ENCODE measurements at regions not wholly inside any gene's neighbourhood (a gene's known extent, or its start where the extent isn't known, plus 50 kb on each side); places are given as distances from the start of the nearest gene placed in this dataset.

DNA sequence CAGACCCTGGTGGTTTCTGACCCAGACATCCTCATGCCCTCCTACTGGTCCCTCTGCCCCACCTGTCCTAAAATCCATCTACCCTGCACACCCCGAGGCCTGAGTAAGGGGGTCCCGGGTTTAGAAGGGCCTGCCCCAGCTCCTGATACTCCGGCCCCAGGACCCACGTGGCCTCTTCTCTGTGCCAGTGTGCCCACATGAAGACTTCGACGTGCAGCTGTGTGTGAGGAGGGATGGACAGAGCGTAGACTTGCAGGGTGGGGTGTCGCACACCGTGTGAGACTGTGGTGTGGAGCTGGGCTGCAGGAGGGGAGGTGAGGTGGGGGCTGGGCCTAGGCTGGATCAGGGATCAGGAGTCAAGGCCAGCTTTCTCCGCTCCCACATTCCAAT, 461.1 kb downstream of the PTPRU start:
- no peak for DNase-seq (ENCODE audit: low spot score in 2 of 2)
- intact Hi-C loops (cut with DNase I) = no loop called here
- Histone ChIP-seq H3K4me1 (no peaks in the 10 kb centered on the region), H3K27me3 (no peaks in the 10 kb centered on the region), H3K27ac (no peak overlapping the region), H3K4me3 (no peak overlapping the region), H3K9me3 (no peaks in the 10 kb centered on the region), H3K36me3 (no peaks in the 10 kb centered on the region)
- TF ChIP-seq, protein P1, sequence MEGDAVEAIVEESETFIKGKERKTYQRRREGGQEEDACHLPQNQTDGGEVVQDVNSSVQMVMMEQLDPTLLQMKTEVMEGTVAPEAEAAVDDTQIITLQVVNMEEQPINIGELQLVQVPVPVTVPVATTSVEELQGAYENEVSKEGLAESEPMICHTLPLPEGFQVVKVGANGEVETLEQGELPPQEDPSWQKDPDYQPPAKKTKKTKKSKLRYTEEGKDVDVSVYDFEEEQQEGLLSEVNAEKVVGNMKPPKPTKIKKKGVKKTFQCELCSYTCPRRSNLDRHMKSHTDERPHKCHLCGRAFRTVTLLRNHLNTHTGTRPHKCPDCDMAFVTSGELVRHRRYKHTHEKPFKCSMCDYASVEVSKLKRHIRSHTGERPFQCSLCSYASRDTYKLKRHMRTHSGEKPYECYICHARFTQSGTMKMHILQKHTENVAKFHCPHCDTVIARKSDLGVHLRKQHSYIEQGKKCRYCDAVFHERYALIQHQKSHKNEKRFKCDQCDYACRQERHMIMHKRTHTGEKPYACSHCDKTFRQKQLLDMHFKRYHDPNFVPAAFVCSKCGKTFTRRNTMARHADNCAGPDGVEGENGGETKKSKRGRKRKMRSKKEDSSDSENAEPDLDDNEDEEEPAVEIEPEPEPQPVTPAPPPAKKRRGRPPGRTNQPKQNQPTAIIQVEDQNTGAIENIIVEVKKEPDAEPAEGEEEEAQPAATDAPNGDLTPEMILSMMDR (IDR thresholded peaks at IDR 0.05) = no peak

DNA sequence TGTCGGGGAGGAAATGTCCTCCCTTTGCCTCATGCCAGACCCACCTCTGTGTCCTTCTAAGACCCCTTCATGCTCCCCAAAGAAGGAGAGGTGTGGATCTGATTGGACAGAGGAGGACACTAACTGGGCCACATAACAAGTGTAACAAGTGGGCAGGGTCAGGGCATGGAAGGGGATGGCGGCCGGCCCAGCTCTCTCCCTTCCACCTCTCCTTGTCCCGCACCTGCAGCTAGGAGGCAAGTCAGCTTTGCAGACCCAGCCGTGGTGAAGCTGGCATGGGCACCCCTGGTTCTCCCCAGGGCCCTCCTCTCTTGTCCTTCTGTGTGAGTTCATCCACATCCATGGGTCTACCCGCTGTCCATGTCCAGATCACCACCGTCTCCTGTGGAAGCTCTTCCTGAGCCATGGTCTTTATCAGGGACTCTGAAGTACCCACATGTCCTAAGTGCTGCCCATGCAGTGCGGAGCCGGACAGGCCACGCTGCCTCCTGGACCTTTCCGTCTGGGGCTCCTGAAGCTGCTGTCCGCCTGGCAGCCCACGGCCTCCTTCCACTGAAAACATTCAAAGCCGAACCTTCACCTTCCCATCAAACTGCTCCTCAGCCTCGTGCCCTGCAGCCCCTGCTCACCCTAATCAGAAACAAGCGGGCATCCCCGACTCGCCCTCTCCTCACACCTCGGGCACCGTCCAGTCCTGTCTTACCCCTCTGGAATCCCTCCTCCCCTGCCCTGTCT, 460.5 kb downstream of the PTPRU start:
- Histone ChIP-seq H3K4me1 (no peaks in the 10 kb centered on the region), H3K4me3 (no peak overlapping the region), H3K36me3 (no peaks in the 10 kb centered on the region), H3K27ac (no peak overlapping the region), H3K9me3 (no peaks in the 10 kb centered on the region), H3K27me3 (no peaks in the 10 kb centered on the region)
- no peak for DNase-seq (ENCODE audit: low spot score in 2 of 2)
- intact Hi-C loops (cut with DNase I) = no loop called here
- TF ChIP-seq, protein P1 (IDR thresholded peaks at IDR 0.05) = no peak

DNA sequence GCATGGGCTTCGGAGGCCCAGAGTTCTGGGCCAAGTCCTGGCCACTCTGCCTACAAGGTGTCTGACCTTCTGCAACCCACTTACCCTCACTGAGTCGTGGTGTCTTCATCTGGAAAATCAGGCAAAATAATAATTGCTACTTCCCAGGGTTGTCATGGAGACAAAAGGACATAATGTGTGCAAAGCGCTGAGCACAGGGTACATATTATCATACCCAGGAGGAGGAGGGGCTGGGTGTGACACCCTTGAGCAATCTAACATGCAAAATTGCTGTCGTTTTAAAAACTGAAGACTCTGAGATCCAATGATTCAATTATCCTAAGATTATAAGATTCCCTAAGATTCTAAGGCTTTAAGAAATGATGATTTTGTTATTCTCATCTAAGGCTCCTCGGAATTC, 459.5 kb downstream of the PTPRU start:
- TF ChIP-seq, protein P1 (IDR thresholded peaks at IDR 0.05) = no peak
- Histone ChIP-seq H3K9me3 (no peaks in the 10 kb centered on the region), H3K4me3 (no peak overlapping the region), H3K4me1 (no peaks in the 10 kb centered on the region), H3K36me3 (no peaks in the 10 kb centered on the region), H3K27ac (no peak overlapping the region), H3K27me3 (no peaks in the 10 kb centered on the region)
- intact Hi-C loops (cut with DNase I) = no loop called here
- no peak for DNase-seq (ENCODE audit: low spot score in 2 of 2)

DNA sequence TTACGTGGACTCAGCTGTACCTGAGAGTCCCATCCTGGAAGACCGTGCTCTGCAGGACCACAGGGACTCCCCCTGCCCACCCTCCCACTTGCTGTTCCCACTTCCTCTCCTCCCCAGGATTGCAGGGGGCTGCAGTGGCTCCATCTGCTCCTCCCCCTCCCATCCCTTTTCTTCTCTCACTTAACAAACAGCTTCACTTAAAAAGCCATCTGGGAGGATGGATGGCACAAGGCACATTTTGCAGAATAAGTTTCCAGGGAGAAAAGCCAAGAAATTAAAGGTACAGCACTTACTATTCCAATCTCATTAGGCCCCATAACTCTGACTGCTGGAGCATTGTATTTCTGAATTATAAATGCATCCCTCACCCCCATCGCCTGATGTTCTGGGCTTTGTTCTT, 458.7 kb downstream of the PTPRU start:
- intact Hi-C loops (cut with DNase I) = no loop called here
- H3K4me3 ChIP-seq = no peak overlapping the region
- no peaks in the 10 kb centered on the region for H3K27me3 ChIP-seq
- DNase-seq (ENCODE audit: low spot score in 2 of 2) = no peak
- no peaks in the 10 kb centered on the region for H3K36me3 ChIP-seq
- TF ChIP-seq, protein P1 (IDR thresholded peaks at IDR 0.05) = no peak
- no peaks in the 10 kb centered on the region for H3K4me1 ChIP-seq
- H3K27ac ChIP-seq = no peak overlapping the region
- no peaks in the 10 kb centered on the region for H3K9me3 ChIP-seq

DNA sequence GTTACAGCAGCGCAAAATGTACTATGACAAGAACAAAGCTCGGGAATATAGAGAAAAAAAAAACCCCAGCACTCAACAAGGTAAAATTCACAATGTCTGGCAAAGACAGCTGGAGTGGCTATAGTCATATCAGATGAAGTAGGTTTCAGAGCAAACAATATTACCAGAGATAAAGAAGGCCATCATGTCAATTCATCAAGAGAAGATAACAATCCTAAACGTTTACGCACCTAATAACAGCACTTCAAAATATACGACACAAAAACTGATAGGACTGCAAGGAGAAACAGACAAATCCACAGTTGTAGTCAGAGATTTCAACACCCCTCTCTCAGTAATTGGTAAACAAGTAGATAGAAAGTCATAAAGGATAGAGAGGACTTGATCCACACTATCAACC, 455.2 kb downstream of the PTPRU start:
- Histone ChIP-seq H3K27ac (no peak overlapping the region), H3K36me3 (no peaks in the 10 kb centered on the region), H3K9me3 (no peaks in the 10 kb centered on the region), H3K4me1 (no peaks in the 10 kb centered on the region), H3K27me3 (no peaks in the 10 kb centered on the region), H3K4me3 (no peak overlapping the region)
- DNase-seq (ENCODE audit: low spot score in 2 of 2) = no peak
- TF ChIP-seq, protein P1 (IDR thresholded peaks at IDR 0.05) = no peak
- intact Hi-C loops (cut with DNase I) = no loop called here

DNA sequence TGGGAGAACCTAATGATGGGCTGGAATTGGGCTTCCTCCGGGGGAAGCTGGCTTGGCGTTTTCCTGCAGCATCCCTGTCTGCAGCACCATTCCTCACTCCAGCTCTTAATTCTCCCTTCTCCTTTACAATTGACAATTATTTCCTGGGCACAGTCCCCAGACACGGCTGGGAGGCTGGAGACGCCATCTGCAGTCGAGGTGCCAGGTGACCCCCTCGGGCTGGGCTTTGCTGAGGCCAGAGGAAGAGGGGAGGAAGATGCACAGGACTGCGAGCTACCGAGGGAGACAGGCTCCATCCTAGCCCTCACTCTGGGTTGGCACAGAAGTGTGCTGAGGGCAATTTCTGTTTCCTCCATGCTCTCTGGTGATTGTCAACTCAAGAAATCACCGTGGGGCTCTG, 453.8 kb downstream of the PTPRU start:
- Histone ChIP-seq H3K27me3 (no peaks in the 10 kb centered on the region), H3K27ac (no peak overlapping the region), H3K9me3 (no peaks in the 10 kb centered on the region), H3K4me1 (no peaks in the 10 kb centered on the region), H3K4me3 (no peak overlapping the region), H3K36me3 (no peaks in the 10 kb centered on the region)
- TF ChIP-seq, protein P1 (IDR thresholded peaks at IDR 0.05) = no peak
- intact Hi-C loops (cut with DNase I) = no loop called here
- peak in 1 of 2 donors; percentile 25 for DNase-seq (ENCODE audit: low spot score in 2 of 2)
